NCI-H2196 (cell line): ENCODE measurements at regions not wholly inside any gene's neighbourhood (a gene's known extent, or its start where the extent isn't known, plus 50 kb on each side); places are given as distances from the start of the nearest gene placed in this dataset.

Experiments
- DNase-seq: peaks from one replicate; lab custom pipeline; 2025; ENCODE audit not compliant: unreplicated experiment; lab: John Stamatoyannopoulos, UW

DNA sequence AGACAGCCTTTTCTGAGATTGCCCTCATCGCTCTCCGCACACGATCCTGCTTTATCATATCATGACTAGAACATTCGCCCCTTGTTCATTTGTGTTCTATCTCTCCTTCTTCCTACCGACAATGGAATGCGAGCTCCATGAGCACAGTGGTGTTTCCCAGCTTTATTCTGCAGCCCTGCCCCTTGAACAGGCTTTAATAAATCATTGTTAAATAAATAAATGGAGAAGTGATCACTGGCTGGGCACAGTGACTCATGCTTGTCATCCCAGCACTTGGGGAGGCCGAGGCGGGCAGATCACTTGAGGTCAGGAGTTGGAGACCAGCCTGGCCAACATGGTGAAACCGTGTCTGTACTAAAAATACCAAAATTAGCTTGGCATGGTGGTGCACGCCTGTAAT is 1063.3 kb upstream of the EEF2KMT start:
- no peak for DNase-seq

DNA sequence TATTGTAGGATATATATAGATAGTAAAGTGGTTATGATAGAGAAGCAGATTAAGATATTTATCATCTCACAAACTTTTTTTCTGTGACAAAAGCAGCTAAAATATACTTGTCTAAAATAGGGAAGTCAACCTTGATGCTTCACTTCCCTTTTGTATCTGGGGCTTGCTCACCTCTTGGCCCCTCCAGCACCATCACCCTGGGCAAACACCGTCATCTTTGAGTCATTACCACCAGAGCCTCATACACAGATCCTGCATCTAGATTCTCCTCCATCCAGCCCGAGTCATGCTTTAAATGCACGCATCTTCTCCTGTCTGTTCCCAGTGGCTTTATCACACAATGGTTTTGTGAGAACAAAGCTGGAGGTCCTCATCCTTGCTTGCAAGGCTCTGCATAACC is 1062.7 kb upstream of the EEF2KMT start:
- no peak for DNase-seq

DNA sequence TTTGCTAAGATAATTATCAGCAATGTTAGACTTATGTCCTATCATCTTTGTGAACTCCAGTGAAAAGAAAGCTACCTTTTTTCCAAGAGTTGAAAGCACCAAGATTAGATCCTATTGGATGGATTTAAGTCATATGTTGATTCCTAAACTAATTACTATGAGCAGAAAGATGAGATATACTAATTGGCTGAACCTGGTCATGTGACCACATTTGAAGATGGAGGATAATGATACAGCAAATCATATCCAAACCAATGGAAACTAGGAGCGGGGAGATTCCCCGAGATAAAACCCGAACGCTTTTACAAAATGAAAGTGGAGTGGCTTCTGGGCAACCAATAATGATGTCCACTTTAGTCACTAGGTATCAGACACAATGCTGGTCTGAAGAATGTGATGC is 1060.2 kb upstream of the EEF2KMT start:
- no peak for DNase-seq

- no peak for DNase-seq
These were observed 1057.7 kb upstream of the EEF2KMT start for GRCh38 chr16:6155271-6155670.

DNA sequence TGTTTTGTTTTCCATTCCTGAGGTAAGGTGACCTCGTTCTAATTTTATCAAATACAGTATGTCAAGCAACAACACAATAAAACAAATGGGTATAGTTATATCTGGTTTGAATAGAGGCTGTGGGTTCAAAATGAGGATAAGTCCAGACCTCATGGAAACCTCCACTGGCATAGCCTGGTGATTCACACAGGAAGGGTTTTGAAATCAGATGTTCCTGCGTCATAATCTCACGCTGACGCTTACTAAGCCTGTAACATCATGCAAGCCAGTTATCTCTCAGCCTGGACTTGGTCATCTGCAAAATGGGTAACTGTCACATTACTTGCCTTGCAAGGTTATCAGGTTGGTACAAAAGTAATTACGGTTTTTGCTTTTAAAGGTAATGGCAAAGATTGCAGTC is 1056.3 kb upstream of the EEF2KMT start:
- no peak for DNase-seq

GRCh38 chr16:6149031-6149430 is 1051.4 kb upstream of the EEF2KMT start:
- no peak for DNase-seq

- no peak for DNase-seq
These were observed 1050.8 kb upstream of the EEF2KMT start for GRCh38 chr16:6148361-6148760.

DNA sequence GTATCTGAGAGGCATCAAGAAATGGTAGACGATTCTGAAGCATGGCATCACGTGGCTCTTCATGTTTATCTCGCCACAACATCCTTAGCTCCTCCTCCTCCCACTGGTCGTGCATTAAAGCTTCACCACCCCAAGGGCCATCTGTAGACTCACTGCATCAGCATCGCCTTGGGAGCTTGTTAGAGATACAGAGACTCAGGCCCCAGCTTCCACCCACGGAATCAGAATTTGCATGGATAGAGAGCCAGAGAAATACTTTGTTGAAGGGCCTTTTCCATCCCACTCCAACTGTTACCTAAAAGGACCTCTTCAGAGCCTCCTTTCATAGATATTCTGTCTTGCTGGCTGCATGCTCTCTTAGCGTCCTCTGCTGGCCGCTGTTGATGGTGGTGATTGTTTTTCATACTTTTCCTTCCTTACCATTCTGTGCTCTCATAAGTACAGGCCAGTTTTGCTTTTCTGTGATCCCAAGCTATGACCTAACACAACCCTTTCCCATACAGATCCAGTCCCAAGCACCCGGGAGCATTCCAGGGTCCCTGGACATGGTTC is 1049.4 kb upstream of the EEF2KMT start:
- no peak for DNase-seq

GRCh38 chr16:6146356-6146755 is 1048.8 kb upstream of the EEF2KMT start:
- DNase-seq: no peak

GRCh38 chr16:6144463-6144862 is 1046.9 kb upstream of the EEF2KMT start:
- no peak for DNase-seq

DNA sequence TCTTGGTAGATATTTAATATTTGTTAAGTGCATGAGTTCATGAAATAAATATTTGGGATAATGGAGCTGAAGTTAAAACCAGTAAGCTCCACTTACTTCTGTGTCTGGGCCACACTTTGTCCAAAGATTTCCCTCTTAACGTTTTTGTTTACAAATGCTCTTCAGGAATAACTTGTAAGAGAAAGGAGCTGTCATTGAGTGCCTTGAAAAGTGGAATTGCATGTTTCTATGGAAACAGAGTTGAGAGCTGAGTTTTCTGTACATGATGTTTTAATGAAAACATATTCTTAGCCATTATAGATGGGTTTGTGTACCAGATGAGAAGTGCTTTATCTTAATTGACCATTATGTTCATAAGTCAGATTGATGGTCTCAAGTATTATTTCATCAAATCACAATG is 1045.4 kb upstream of the EEF2KMT start:
- no peak for DNase-seq

GRCh38 chr16:6133009-6133557 is 1035.5 kb upstream of the EEF2KMT start:
- no peak for DNase-seq

- DNase-seq: no peak
These were observed 1034.5 kb upstream of the EEF2KMT start for GRCh38 chr16:6132121-6132520.

GRCh38 chr16:6131526-6132050 is 1034.0 kb upstream of the EEF2KMT start:
- no peak for DNase-seq

- no peak for DNase-seq
These were observed 1028.1 kb upstream of the EEF2KMT start for GRCh38 chr16:6125483-6126259.

- no peak for DNase-seq
These were observed 1026.5 kb upstream of the EEF2KMT start for GRCh38 chr16:6124136-6124535.

DNA sequence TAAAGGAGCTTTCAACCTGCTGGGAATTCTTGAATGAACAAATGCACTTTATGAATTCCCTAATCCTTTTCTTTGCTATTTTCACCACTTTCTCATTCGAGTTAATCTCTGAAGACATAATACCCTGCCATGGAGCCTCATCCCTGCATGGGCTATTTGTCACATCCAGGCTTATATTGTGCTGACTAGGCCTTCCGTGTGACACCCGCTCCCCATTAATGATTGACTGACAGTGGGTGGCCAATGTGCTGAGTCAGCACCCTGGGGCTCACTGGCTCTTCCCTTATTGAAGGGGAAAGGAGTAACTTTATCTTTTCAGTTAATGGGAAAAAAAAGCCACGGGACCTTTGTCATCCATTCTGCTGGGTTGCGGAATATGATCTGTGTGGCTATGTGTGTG is 1024.8 kb upstream of the EEF2KMT start:
- no peak for DNase-seq

GRCh38 chr16:6114691-6115090 is 1017.1 kb upstream of the EEF2KMT start:
- DNase-seq: no peak

DNA sequence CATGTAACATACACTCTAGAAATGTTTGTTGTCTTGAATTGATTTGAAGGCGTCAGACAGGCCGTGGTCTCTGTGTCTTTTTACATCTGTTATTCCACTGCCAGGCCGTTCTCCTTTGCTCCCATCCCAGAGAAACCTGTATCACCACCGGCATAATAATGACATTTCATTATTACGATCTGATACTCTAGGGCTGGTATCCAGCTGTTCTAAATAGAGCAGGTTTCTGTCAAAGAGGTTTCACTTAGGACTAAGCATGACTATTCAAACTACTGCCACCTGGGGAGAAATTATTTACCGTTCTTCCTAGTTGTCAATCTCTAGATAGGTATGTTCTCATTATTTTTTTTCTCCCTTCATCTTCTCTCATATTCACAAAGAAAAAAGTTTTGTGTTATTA is 1016.2 kb upstream of the EEF2KMT start:
- no peak for DNase-seq

DNA sequence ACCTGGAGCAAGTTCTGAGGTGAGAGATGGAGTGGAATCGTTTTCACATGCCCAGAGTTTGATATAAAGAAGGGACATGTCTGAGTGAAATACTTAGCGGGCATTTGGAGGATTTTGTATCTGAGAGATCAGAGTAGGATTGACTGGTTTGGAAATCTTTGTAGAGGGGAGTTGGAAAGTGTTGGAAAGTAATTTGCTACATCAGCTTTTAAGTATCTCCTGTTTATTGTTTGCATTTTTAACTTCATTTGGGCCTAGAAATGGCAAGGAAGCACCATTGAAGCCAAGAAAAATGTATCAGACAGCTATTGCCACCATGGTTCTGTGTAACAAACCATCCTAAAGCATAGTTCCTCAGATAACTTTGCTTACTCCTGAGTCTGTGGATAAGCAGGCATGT is 1015.1 kb upstream of the EEF2KMT start:
- DNase-seq: no peak

- no peak for DNase-seq
These were observed 1013.8 kb upstream of the EEF2KMT start for GRCh38 chr16:6111390-6111789.

DNA sequence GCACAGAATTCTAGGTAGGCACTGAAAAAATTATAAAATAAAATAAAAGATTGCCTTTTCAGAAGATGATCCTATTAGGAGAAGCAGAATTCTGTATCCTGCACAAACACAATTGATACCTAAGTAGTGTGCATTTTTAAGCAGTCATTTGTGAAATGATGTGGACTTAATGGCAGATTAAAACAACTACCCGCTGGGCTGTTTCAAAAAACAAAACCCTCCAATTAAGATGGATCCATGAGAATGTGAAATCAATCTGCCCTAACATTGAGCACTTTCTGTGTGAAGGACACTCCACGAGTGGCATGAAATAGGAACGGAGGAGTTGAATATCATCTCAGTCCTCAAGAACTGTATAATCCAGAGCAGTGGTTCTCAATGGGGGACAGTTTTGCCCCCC is 1012.8 kb upstream of the EEF2KMT start:
- DNase-seq: no peak
